GM19463 (cell line): ENCODE measurements at regions not wholly inside any gene's neighbourhood (a gene's known extent, or its start where the extent isn't known, plus 50 kb on each side); places are given as distances from the start of the nearest gene placed in this dataset.
"Not testable (repeated sequence)": the region's sequence is repeated elsewhere in the genome, so short reads cannot be mapped to it uniquely, and the experiment has no call there.

Experiments
- ATAC-seq: cut with Tn5 transposase; IDR thresholded peaks from one replicate; pipeline ENCODE4 v1.9.1; 2021; ENCODE audit warnings: mild to moderate bottlenecking, moderate library complexity; ENCODE audit not compliant: unreplicated experiment

GRCh38 chr2:136331226-136331625, 213.3 kb upstream of the CXCR4 start:
- ATAC-seq: no peak

GRCh38 chr2:136328207-136328795, 210.4 kb upstream of the CXCR4 start:
- no peak for ATAC-seq

DNA sequence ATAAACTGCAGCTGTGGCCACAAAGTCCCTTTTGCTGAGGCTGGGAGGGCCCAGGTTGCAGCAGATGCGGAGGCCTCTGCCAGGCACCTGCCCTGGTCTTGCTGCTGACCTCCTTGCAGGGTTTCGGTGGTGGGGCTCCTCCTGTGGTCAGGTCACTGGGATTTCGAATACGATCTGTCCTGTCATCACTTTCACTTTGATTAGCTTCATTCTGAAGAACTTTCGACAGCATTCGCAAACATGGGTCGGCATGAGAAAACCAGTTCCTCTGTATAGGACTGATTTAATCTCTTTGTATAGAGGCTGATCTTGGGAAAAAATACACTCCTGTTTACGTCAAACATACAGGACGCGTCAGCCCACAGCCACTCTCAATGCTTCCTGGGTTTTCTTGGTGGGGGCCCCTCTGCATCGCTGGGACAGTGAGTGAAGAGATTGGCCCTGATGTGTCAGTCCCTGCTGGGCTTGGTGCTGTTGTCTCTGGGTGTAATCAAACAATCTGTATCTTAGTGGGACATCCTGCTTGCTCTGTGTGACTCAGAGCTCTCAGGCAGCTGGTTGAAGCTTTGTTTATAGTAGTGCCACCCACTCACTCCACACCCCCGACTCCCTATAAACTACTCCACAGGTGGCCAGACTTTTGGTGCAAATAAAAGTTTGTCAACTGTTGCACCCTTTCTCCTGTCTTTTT, 209.4 kb upstream of the CXCR4 start:
- ATAC-seq: peak; percentile 89

DNA sequence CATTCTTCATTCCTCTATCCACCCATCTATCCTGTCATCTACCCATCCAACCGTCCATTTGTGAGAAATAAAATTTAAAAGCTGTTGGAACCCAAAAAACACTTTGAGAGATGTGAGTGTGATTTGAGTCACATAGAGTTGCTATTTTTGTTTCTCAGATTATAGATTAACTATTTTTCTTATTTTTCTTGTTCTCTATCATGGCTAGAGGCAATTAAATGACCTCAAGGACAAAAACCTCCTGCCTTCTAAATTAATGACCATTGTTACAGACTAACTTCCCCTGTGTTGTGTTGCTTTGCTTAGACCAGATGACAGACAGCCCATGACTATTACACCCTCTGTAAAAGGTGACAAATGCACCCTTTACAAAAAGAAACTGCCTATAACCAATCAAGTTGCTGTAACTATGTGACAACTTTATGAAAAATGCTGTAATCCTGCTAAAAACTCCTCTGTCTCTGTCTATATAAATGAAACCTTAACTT, 207.9 kb upstream of the CXCR4 start:
- no peak for ATAC-seq

DNA sequence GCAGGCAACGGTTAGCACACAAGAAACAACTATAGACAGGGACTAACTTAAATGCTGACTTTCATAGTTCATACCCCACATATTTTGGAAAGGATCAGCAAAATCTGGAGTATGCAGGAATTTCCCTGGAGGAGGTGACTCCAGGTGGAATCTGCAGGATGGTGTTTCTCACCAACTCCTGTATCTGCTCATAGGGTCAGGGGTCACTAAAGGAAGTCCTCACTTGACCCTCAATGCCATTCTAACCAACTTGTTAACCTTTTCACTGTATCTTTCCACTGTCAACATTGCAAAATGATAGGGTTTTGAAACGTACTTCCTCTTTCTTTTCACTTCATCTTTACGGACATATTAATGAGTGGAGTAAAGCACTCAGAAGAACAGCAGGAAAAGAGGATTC, 207.0 kb upstream of the CXCR4 start:
- no peak for ATAC-seq

DNA sequence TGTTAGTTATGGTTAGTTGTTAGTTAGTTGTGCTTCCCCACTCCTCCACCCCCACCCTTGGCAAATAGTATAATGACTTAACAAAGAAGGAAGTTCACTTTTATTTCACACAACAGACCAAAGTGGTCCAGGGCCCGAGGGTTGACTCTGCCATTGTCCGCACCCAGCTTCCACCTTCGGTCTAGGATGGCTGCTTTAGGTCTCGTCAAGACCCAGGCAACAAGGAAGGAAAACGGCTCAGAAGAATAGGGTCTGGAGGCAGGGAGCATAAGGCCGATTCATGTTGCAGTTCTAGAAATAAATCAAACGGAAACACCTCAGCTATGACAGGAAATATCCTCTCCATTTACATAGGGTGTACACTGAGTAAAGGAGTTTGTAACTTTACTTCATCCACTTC, 206.0 kb upstream of the CXCR4 start:
- no peak for ATAC-seq

GRCh38 chr2:136323195-136323594, 205.2 kb upstream of the CXCR4 start:
- ATAC-seq: no peak

- ATAC-seq: no peak
These were observed 204.5 kb upstream of the CXCR4 start for GRCh38 chr2:136322428-136322827.

- ATAC-seq: no peak
These were observed 201.7 kb upstream of the CXCR4 start for GRCh38 chr2:136319651-136320050.

DNA sequence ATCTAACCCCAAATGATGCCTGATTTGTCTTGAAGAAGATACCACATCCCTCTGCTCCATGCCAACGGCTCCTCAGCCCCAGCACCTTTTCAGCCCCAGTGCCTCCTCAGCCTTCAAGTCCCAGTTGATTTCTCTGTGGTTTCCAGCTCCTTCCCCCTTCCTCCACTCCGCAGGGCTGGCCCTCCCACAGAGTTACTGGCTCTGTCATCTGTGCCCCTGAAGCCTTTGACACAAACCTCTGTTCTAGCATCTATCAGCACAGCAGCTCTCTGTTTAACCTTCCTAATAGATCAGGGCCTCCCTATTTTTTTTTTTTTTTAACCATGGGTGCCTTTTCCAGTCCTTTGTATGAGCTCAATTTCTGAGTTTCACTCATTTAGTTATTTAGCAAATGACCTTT, 201.3 kb upstream of the CXCR4 start:
- ATAC-seq: no peak

DNA sequence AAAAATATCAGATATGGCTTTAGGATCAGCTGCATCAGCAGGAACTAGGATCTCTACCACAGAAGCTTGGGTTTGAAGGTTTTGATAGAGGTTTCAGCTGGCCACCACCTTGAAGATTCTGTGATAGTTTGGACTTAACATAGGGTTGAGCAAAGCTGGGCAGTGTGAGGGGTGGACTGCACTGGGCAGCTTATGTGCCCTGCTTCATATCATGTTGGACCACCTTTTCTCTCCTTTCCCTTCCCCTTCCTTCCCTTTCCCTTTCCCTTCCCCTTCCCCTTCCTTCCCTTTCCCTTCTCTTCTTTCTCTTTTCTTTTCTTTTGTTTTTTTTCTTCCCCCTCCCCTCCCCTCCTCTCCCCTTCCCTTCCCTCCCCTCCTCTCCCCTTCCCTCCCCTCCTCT, 196.3 kb upstream of the CXCR4 start:
- ATAC-seq: no peak

- ATAC-seq: not testable (repeated sequence)
These were observed 194.6 kb upstream of the CXCR4 start for GRCh38 chr2:136312568-136312967.

GRCh38 chr2:136310797-136311603, 193.1 kb upstream of the CXCR4 start:
- no peak for ATAC-seq

GRCh38 chr2:136310005-136310495, 192.1 kb upstream of the CXCR4 start:
- no peak for ATAC-seq

GRCh38 chr2:136308611-136309010, 190.7 kb upstream of the CXCR4 start:
- no peak for ATAC-seq

DNA sequence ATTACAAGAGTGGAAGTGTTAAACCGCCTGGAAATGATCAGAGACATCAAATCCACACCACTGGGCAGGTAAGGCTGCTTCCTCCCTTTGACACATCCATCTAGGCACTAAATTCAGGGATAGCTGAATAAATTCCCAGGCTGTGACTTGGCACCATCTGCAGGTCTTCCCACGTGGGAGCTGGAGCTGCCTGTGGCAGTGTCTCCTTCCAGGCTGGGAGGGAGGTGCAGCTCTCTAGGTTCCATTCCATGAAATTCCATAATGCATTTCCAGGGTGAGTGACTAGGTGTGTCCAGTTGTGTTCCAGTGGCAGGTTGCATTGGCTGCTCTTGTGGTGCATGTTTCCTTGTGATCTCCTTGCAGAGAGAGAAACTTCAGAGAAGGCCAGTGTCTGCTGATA, 188.9 kb upstream of the CXCR4 start:
- ATAC-seq: no peak

DNA sequence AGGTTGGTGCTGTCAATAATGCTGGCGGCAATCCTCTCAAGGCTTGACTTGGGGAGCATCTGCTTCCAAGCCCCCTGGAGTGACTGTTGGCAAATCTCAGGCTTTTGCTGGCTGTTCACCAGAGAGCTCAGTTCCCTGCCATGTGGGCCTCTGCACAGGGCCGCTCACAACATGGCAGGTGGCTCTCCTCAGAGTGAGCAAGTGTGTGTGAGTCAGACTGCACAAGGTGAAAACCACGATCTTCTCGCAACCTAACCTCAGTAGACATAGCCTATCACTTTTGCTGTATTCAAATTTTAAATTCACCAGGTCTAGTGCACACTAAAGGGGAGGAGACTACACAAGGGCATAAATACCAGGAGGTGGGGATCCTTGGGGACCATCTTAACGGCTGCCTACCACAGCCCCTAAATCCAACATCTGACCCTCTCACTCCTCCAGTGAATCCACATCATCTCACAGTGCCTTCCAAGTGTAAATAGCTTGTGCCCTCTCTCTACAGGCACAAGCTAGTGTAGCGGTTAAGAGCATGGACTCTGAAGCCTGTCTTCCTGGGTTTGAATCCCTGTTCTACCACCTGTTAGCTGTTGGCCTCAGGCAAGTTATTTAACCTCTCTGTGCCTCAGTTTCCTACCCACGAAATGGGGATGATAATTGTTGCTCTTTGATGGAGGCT, 187.7 kb upstream of the CXCR4 start:
- ATAC-seq: peak; percentile 96

DNA sequence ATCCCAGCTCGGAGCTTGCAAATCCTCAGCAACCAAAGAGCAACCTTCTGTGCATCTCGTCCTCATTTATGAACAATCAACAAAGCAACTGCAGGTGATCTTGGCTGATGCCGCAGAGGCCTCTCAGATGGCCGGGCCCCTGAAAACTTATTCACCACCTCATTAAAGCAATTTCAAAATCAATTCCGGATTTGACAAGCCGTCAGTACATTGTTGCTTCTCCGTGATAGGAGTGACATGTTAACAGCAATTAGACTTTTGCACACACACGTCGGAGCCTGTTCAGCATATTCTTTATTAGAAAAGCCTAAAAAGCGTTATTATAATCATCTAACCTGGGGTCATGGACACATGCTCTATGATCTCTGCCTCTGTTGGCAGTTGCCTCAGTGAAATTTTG, 183.1 kb upstream of the CXCR4 start:
- ATAC-seq: no peak

DNA sequence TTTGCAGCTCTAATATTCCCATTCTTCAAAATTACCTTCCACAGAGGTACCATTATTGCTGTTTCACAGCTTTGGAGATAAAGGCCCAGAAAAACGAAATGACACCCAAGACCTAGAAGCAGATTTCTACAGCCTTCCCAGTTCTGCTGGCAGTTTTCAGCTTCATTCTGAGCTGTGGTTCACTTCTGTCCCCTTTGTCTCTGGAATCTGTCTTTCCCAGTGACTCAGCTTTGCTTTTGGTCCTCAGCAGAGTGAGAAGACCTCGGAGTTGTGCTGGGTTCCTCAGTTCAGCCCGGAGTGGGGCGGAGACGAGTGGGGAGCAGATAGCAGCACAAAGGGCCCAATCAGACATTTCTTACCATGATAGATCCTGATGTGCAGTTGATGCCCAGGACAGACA, 180.7 kb upstream of the CXCR4 start:
- no peak for ATAC-seq

DNA sequence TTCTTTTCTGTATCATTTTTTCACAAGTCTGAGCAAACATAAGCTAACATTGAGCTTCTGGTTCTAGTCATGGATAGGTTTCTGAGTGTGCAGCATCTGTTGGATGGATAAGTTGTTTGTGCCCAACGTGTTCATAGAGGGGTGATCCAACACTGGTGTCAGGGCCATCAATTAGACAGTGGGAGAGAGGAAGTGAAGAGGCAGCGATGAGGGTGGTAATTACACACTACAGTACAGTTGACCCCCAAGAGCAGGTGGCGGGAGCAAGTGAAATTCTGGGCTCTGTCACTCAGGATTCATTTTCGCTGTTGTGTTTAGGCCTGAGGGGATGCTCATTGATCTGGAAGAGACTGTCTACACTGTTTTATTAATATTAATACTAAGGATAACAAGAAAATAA, 180.0 kb upstream of the CXCR4 start:
- ATAC-seq: no peak

DNA sequence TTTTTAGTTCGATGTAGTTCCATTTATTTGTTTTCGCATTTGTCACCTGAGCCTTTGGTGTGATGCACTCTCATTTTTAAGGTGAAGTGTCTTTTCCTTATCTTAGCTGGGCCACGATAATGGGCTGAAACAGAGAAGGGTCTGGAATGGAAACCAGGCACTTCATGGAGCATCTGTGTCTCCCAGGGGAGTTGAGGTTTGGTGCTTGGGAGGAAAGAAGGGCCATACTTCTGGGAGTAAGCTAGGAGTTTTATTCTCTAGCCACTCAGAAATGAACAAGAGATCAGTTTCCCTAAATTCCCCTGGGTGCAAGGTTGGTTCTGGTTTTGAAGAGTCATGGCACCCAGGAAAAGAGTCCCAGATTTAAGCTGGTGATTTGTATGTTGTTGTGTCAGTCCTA, 179.4 kb upstream of the CXCR4 start:
- no peak for ATAC-seq
